ENCODE measurements at regions not wholly inside any gene's neighbourhood (a gene's known extent, or its start where the extent isn't known, plus 50 kb on each side); places are given as distances from the start of the nearest gene placed in this dataset.

GRCh38 chr10:53115660-53116059 is 343.1 kb upstream of the MBL2 start:
- TF ChIP-seq CTCF (conservative IDR thresholded peaks at IDR 0.05 in 1 of 2, IDR thresholded peaks at IDR 0.05 in 1 of 2; ENCODE audit: extremely low read depth in 1 of 2, insufficient read depth in 1 of 2, low read depth in 1 of 2, low read length in 2 of 2) (no peak), EZH2 (IDR thresholded peaks at IDR 0.05; ENCODE audit: borderline replicate concordance, low read length) (no peak)
